Natural killer cell (primary cell): ENCODE measurements at regions not wholly inside any gene's neighbourhood (a gene's known extent, or its start where the extent isn't known, plus 50 kb on each side); places are given as distances from the start of the nearest gene placed in this dataset.

ENCODE experiments used
- ATAC-seq, 3 donors: fragments of 150-1000 bp in 2 of 3; fragments of 200-7000 bp in 1 of 3; cut with Tn5 transposase; 1 replicate in 1 of 3; 2 replicates in 2 of 3; pipeline ENCODE4 v1.10.0; 2021; ENCODE audit warnings: mild to moderate bottlenecking in 2 of 3, moderate library complexity in 2 of 3
- DNase-seq, 2 donors: peaks; one replicate each; pipeline versions ENCODE4 v3.0.0 to v3.0.0-alpha.2; 2013 to 2021; ENCODE audit warnings: mixed read lengths in 1 of 2
- H3K27ac ChIP-seq: one replicate; pipeline ENCODE4 v1.5.1; 2013; ENCODE audit warnings: mild to moderate bottlenecking, low read length
- H3K27me3 ChIP-seq: one replicate; pipeline ENCODE4 v1.6.1; 2013; ENCODE audit warnings: low read length; ENCODE audit not compliant: control insufficient read depth, insufficient read depth
- H3K36me3 ChIP-seq: one replicate; pipeline ENCODE4 v1.6.1; 2013; ENCODE audit warnings: low read length; ENCODE audit not compliant: control insufficient read depth, insufficient read depth
- H3K4me1 ChIP-seq: one replicate; pipeline ENCODE4 v1.6.1; 2013; ENCODE audit warnings: low read length; ENCODE audit not compliant: control insufficient read depth, insufficient read depth
- H3K4me3 ChIP-seq: one replicate; pipeline ENCODE4 v1.5.1; 2013; ENCODE audit warnings: low read length
- H3K9me3 ChIP-seq: one replicate; pipeline ENCODE4 v1.6.1; 2013; ENCODE audit warnings: low read length; ENCODE audit not compliant: control insufficient read depth, insufficient read depth
- H3K27ac Mint-ChIP-seq, 2 donors: one replicate each; pipeline ENCODE4 v1.8.0; 2022; ENCODE audit warnings: mild to moderate bottlenecking in 2 of 2, mixed read lengths in 2 of 2, moderate library complexity in 1 of 2
- H3K27me3 Mint-ChIP-seq, 2 donors: one replicate each; pipeline ENCODE4 v1.8.0; 2022; ENCODE audit warnings: low read depth in 2 of 2, mixed read lengths in 2 of 2
- H3K36me3 Mint-ChIP-seq: one replicate; pipeline ENCODE4 v1.8.0; 2022; ENCODE audit warnings: mixed read lengths
- H3K4me1 Mint-ChIP-seq, 2 donors: one replicate each; pipeline ENCODE4 v1.8.0; 2022; ENCODE audit warnings: mixed read lengths in 2 of 2
- H3K4me3 Mint-ChIP-seq: one replicate; pipeline ENCODE4 v1.8.0; 2022; ENCODE audit warnings: mild to moderate bottlenecking, moderate library complexity, mixed read lengths
- H3K9me3 Mint-ChIP-seq, 2 donors: one replicate each; pipeline ENCODE4 v1.8.0; 2022; ENCODE audit warnings: mixed read lengths in 2 of 2
- WGBS: methylation state at CpG from one replicate; pipeline ENCODE4 v1.1.7; 2013; ENCODE audit warnings: missing lambda C conversion rate; ENCODE audit not compliant: insufficient coverage; 5-methylcytosine and 5-hydroxymethylcytosine counted together
- intact Hi-C: fragments of 100-400 bp; cut with micrococcal nuclease; formaldehyde crosslinking; loops from one replicate; pipeline ENCODE4 v1.14.2; 2022
- TF ChIP-seq, protein P1 (sequence below): fragments of 200-600 bp; IDR thresholded peaks from one replicate; pipeline ENCODE4 v1.8.0; 2022; ENCODE audit warnings: antibody characterized with exemption

DNA sequence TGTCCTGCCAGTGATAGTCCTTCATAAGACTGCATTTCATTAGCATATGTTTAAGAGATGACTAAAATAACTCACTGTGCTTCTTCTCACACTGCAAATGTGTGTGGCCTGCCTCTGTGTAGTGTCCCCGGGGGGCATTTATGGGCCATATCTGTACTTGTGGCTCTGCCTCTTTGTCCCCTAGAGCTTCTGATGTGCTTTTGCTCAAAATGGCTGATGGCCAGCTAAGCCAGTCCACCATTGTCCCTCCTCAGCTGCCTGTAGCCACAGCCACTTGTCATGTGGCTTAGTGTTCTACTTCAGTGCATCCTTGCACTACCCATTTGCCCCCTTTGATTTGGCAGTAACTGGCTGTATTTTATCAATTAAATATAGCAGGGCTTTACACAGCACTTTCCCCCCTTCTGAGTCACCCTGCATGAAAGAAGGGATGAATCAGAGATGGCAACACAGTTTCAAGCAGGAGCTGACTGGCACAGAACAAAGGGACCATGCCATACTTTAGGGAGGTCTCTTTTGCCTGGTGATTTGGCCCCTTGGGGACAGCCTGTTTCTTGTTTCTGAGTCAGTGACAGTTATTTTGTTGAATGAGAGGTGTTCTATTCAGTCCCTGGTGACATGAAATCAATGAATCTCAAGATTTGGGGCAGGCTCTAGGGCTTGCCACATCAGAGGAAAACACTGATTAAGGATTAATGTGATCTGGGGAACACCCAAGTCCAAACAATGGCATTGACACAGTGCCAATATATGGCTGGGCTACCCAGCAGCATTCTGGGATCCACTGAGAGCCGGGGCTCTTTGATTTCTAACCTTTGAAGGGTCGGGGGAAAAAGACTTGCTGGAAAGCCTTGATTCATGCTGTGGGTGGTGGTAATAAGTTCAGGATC lies 245.5 kb downstream of the SMARCA2 start:
- ATAC-seq: no peak
- TF ChIP-seq, protein P1, sequence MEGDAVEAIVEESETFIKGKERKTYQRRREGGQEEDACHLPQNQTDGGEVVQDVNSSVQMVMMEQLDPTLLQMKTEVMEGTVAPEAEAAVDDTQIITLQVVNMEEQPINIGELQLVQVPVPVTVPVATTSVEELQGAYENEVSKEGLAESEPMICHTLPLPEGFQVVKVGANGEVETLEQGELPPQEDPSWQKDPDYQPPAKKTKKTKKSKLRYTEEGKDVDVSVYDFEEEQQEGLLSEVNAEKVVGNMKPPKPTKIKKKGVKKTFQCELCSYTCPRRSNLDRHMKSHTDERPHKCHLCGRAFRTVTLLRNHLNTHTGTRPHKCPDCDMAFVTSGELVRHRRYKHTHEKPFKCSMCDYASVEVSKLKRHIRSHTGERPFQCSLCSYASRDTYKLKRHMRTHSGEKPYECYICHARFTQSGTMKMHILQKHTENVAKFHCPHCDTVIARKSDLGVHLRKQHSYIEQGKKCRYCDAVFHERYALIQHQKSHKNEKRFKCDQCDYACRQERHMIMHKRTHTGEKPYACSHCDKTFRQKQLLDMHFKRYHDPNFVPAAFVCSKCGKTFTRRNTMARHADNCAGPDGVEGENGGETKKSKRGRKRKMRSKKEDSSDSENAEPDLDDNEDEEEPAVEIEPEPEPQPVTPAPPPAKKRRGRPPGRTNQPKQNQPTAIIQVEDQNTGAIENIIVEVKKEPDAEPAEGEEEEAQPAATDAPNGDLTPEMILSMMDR: no peak
- H3K36me3 ChIP-seq: no peaks in the 10 kb centered on the region
- H3K4me3 Mint-ChIP-seq: no peak overlapping the region
- DNase-seq: no peak
- 87% methylated on average over 3 of the region's 3 CpGs for WGBS
- H3K27me3 ChIP-seq: no peaks in the 10 kb centered on the region
- H3K4me3 ChIP-seq: no peak overlapping the region
- H3K27ac Mint-ChIP-seq: no peak overlapping the region
- intact Hi-C loops: no loop called here
- H3K4me1 ChIP-seq: no peaks in the 10 kb centered on the region
- peaks cover 0 to 7% of the 10 kb centered on the region in 2 donors for H3K4me1 Mint-ChIP-seq
- H3K36me3 Mint-ChIP-seq: no peaks in the 10 kb centered on the region
- no peaks in the 10 kb centered on the region for H3K9me3 ChIP-seq
- no peak overlapping the region for H3K27ac ChIP-seq
- H3K27me3 Mint-ChIP-seq: peaks cover 6 to 23% of the 10 kb centered on the region in 2 donors
- no peaks in the 10 kb centered on the region for H3K9me3 Mint-ChIP-seq

DNA sequence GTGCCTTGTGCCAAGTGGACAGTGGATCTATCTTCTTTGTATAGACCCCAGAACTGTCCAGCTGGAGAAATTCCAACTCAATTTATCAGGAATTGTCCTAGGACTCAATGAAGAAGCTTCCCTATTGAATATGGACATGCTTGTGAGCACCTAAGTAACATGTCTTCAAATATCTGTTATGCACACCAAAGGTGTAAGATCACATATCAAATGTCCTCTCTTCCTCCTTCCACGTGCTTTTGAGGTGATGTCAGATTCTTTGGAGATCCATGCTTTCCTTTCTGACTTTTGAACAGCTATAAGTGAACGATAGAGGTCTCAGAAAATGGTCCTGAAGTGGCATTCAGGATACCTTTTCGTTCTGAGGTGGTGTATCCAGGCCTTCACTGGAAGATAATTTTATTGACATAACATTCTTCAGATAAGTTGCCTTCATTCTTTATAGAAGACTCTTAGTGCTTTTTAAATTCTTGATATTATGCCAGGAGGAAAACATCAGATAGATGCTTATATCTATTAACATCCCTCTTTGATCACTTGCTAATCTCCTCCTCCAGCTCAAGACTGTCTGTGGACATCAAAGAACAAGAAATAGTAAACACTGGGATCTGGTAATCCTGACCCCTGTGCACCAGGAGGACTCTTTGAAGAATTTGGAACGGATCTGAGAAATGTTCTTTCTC lies 246.4 kb downstream of the SMARCA2 start:
- H3K27me3 Mint-ChIP-seq: peaks cover 6 to 28% of the 10 kb centered on the region in 2 donors
- no peak for DNase-seq
- no peak overlapping the region for H3K27ac Mint-ChIP-seq
- intact Hi-C loops: no loop called here
- H3K36me3 ChIP-seq: no peaks in the 10 kb centered on the region
- H3K27me3 ChIP-seq: no peaks in the 10 kb centered on the region
- H3K4me3 Mint-ChIP-seq: no peak overlapping the region
- H3K27ac ChIP-seq: no peak overlapping the region
- no peak overlapping the region for H3K4me3 ChIP-seq
- no peaks in the 10 kb centered on the region for H3K9me3 Mint-ChIP-seq
- peaks cover 0 to 7% of the 10 kb centered on the region in 2 donors for H3K4me1 Mint-ChIP-seq
- 79% methylated on average over 4 of the region's 4 CpGs for WGBS
- H3K9me3 ChIP-seq: no peaks in the 10 kb centered on the region
- no peaks in the 10 kb centered on the region for H3K4me1 ChIP-seq
- ATAC-seq: no peak
- no peaks in the 10 kb centered on the region for H3K36me3 Mint-ChIP-seq
- TF ChIP-seq, protein P1: no peak

DNA sequence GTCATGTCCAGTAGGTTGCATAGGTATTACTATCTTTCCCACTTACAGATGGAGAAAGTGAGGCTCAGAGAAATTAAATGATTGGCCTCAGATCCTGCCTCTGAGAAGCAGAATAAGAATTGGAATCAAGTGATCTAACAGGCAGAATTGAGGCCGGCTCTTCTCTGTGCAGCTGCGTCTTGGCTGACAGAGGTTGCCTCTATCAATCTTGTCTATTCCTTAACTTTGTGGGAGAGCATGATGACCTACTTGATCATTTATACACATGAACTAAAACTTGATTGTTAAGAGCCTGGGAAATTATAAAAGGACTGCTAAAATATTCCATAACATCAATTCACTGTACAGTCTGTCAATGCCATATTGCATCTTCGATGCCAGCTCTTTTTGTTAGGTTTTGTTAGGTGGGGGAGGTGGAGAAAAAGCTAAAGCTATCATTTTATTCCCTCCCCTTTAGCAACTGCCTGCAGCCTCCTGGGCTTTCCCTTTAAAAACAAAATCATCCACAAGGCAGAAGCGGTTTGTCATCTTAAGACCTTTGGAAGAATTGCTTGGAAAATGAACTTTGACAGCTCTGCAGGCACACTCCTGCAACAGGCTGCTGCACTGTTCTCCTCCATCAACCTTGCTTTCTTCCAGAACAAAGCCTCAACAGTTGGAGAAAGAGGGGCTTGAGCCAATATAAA lies 247.4 kb downstream of the SMARCA2 start:
- Histone ChIP-seq H3K27me3 (no peaks in the 10 kb centered on the region), H3K4me3 (no peak overlapping the region), H3K4me1 (no peaks in the 10 kb centered on the region), H3K36me3 (no peaks in the 10 kb centered on the region), H3K9me3 (no peaks in the 10 kb centered on the region), H3K27ac (no peak overlapping the region)
- TF ChIP-seq, protein P1: no peak
- WGBS: 96% methylated on average over 3 of the region's 4 CpGs
- DNase-seq (no peak), ATAC-seq (no peak)
- peaks cover 6 to 23% of the 10 kb centered on the region in 2 donors for H3K27me3 Mint-ChIP-seq
- no peaks in the 10 kb centered on the region for H3K36me3 Mint-ChIP-seq
- no peak overlapping the region for H3K27ac Mint-ChIP-seq
- H3K4me3 Mint-ChIP-seq: no peak overlapping the region
- no peaks in the 10 kb centered on the region for H3K9me3 Mint-ChIP-seq
- peaks cover 0 to 7% of the 10 kb centered on the region in 2 donors for H3K4me1 Mint-ChIP-seq
- intact Hi-C loops: no loop called here
